ENCODE measurements at regions not wholly inside any gene's neighbourhood (a gene's known extent, or its start where the extent isn't known, plus 50 kb on each side); places are given as distances from the start of the nearest gene placed in this dataset.
"Not testable (repeated sequence)": the region's sequence is repeated elsewhere in the genome, so short reads cannot be mapped to it uniquely, and the experiment has no call there.

DNA sequence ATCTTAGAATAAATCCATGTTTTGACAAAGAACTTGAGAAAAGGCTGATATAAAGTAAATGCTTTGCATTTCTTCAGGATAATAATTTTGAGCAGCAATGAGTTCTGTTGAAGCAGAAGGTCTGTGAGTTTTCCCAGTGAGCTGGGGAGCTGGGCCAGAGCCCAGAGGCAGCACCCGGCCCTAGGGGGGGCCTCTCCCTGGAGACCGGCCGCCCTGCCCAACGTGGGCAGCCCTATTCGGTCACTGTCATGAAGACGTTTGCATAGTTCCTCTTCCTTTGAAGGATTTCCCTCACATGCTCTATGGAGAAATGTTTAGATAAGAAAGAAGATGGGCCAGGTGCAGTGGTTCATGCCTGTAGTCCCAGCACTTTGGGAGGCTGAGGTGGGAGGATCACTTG, 404.8 kb downstream of the THBS2 start:
- DNase-seq (no peak), ATAC-seq (ENCODE audit: insufficient read depth, low read depth) (no peak)
- Histone ChIP-seq H3K79me2 (ENCODE audit: insufficient read depth, low read length) (no peaks in the 10 kb centered on the region), H3K27me3 (ENCODE audit: insufficient read depth, low read length, poor library complexity) (no peaks in the 10 kb centered on the region), H3K9ac (ENCODE audit: low read depth, low read length) (no peak overlapping the region), H3K4me3 (ENCODE audit: low read depth in 1 of 2, low read length in 2 of 2) (no peak overlapping the region), H3K4me2 (ENCODE audit: insufficient read depth, low read length) (no peak overlapping the region), H3K9me3 (ENCODE audit: insufficient read depth, low read length, severe bottlenecking) (no peaks in the 10 kb centered on the region), H2AFZ (ENCODE audit: low read depth, low read length) (no peak overlapping the region), H4K20me1 (ENCODE audit: insufficient read depth, low read length) (no peaks in the 10 kb centered on the region), H3K27ac (ENCODE audit: low read length) (no peak overlapping the region), H3K4me1 (ENCODE audit: insufficient read depth, low read length) (peaks cover 9% of the 10 kb centered on the region; the same call in 1 of the 2 replicates), H3K36me3 (ENCODE audit: insufficient read depth, low read length) (no peaks in the 10 kb centered on the region)
- TF ChIP-seq EZH2 (IDR thresholded peaks at IDR 0.05; ENCODE audit: borderline replicate concordance, low read depth, low read length, severe bottlenecking): no peak
- TF ChIP-seq, protein P1, sequence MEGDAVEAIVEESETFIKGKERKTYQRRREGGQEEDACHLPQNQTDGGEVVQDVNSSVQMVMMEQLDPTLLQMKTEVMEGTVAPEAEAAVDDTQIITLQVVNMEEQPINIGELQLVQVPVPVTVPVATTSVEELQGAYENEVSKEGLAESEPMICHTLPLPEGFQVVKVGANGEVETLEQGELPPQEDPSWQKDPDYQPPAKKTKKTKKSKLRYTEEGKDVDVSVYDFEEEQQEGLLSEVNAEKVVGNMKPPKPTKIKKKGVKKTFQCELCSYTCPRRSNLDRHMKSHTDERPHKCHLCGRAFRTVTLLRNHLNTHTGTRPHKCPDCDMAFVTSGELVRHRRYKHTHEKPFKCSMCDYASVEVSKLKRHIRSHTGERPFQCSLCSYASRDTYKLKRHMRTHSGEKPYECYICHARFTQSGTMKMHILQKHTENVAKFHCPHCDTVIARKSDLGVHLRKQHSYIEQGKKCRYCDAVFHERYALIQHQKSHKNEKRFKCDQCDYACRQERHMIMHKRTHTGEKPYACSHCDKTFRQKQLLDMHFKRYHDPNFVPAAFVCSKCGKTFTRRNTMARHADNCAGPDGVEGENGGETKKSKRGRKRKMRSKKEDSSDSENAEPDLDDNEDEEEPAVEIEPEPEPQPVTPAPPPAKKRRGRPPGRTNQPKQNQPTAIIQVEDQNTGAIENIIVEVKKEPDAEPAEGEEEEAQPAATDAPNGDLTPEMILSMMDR (IDR thresholded peaks at IDR 0.05; ENCODE audit: borderline replicate concordance, extremely low read depth, low read length, poor library complexity, severe bottlenecking): no peak

DNA sequence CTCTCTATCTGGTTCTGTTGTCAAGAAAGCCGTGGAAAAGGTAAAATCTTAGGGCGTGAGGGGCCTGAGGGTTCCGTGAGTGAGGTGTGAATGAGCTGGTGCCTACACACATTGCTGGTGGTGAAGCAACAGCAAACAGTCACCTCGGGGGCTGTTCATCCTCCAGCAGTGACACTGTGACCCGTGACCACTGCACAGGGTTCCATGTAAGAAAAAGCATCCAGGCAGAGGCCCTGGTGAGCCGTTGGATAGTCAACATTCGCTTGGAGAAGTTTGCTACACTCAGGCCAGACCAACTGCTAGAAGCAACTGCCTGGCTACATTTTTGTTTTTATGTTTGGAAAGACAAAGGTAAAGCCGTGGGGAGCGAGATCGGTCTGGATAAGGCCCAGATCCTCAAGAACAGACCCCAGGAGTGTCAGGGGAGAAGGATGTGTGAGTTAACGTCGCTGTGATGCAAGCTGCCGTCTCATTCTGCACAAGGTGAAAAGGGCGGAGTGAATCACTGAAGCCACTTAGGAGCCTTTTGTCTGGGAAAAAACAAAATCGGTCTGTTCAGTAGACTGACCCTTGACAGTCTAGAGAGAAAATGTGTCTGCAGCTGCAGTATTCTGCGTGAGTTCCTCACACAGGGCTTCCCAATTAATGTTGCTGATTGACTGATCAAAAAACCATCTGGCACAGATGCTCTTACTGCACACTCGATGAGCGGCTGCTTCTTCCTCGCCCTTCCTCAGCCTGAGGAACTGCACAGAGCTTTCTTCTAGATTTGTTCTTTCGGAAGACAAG, 404.0 kb downstream of the SMOC2 start:
- no peaks in the 10 kb centered on the region for H4K20me1 ChIP-seq (ENCODE audit: insufficient read depth, low read length)
- H3K79me2 ChIP-seq (ENCODE audit: insufficient read depth, low read length): no peaks in the 10 kb centered on the region
- no peaks in the 10 kb centered on the region for H3K27me3 ChIP-seq (ENCODE audit: insufficient read depth, low read length, poor library complexity)
- TF ChIP-seq EZH2 (IDR thresholded peaks at IDR 0.05; ENCODE audit: borderline replicate concordance, low read depth, low read length, severe bottlenecking): no peak
- TF ChIP-seq, protein P1 (IDR thresholded peaks at IDR 0.05; ENCODE audit: borderline replicate concordance, extremely low read depth, low read length, poor library complexity, severe bottlenecking): no peak
- no peak overlapping the region for H3K4me3 ChIP-seq (ENCODE audit: low read depth in 1 of 2, low read length in 2 of 2)
- no peak overlapping the region for H3K4me2 ChIP-seq (ENCODE audit: insufficient read depth, low read length)
- H3K27ac ChIP-seq (ENCODE audit: low read length): no peak overlapping the region
- H2AFZ ChIP-seq (ENCODE audit: low read depth, low read length): no peak overlapping the region
- peaks cover 11% of the 10 kb centered on the region for H3K9me3 ChIP-seq (ENCODE audit: insufficient read depth, low read length, severe bottlenecking)
- ATAC-seq (ENCODE audit: insufficient read depth, low read depth) (no peak), DNase-seq (no peak)
- H3K9ac ChIP-seq (ENCODE audit: low read depth, low read length): no peak overlapping the region
- H3K36me3 ChIP-seq (ENCODE audit: insufficient read depth, low read length): no peaks in the 10 kb centered on the region
- no peaks in the 10 kb centered on the region for H3K4me1 ChIP-seq (ENCODE audit: insufficient read depth, low read length)

DNA sequence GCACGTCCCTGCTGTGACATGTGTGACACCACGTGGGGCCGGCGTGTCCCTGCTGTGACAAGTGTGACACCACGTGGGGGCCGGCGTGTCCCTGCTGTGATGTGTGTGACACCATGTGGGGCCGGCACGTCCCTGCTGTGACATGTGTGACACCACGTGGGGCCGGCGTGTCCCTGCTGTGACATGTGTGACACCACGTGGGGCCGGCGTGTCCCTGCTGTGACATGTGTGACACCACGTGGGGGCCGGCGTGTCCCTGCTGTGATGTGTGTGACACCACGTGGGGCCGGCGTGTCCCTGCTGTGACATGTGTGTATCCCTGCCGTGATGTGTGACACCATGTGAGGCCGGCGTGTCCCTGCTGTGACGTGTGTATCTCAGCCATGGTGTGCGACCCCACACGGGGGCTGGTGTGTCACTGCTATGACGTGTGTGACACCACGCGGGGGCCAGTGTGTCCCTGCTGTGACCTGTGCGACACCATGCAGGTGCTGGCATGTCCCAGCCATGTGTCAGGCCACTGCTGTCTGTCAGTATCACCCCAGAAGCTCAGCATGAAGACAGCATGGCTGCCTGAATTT, 401.7 kb downstream of the SMOC2 start:
- not testable (repeated sequence) for H3K36me3 ChIP-seq (ENCODE audit: insufficient read depth, low read length); H3K4me2 ChIP-seq (ENCODE audit: insufficient read depth, low read length); H4K20me1 ChIP-seq (ENCODE audit: insufficient read depth, low read length); H2AFZ ChIP-seq (ENCODE audit: low read depth, low read length); H3K4me3 ChIP-seq (ENCODE audit: low read depth in 1 of 2, low read length in 2 of 2); DNase-seq; H3K79me2 ChIP-seq (ENCODE audit: insufficient read depth, low read length); H3K9ac ChIP-seq (ENCODE audit: low read depth, low read length); H3K27ac ChIP-seq (ENCODE audit: low read length); H3K27me3 ChIP-seq (ENCODE audit: insufficient read depth, low read length, poor library complexity); ATAC-seq (ENCODE audit: insufficient read depth, low read depth); H3K4me1 ChIP-seq (ENCODE audit: insufficient read depth, low read length)
- H3K9me3 ChIP-seq (ENCODE audit: insufficient read depth, low read length, severe bottlenecking): peaks cover 11% of the 10 kb centered on the region

DNA sequence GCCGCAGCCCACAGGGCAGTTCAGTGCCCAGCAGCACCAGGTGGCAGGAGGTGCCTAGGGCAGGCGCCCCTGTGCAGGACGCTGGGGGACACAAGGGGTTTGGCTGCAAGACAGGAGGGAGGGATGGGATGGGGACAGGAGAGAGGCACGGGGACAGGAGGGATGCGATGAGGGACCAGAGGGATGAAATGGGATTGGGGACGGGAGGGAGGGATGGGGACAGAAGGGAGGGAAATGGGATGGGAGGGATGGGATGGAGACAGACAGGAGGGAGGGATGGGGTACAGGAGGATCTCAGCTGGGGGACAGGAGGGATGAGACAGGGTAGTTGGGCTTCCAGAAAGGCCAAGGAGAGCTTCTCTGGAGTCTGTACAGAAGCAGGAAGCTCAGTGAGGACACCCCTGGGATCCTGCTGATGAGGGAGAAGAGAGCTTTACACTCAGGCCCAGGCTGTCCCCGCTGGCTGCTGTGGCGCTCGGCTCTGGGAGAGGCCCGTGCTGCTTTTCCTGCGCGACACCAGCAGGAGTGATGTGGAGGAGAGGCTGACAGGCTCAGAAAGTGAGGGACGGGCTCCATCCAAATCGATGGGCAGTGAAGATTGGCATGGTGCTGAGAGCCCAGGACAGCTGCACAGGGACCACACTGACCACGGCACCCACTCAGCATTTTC, 400.8 kb downstream of the SMOC2 start:
- Histone ChIP-seq H3K27ac (ENCODE audit: low read length) (no peak overlapping the region), H3K9ac (ENCODE audit: low read depth, low read length) (no peak overlapping the region), H3K27me3 (ENCODE audit: insufficient read depth, low read length, poor library complexity) (no peaks in the 10 kb centered on the region), H2AFZ (ENCODE audit: low read depth, low read length) (no peak overlapping the region), H3K36me3 (ENCODE audit: insufficient read depth, low read length) (no peaks in the 10 kb centered on the region), H3K79me2 (ENCODE audit: insufficient read depth, low read length) (no peaks in the 10 kb centered on the region), H4K20me1 (ENCODE audit: insufficient read depth, low read length) (no peaks in the 10 kb centered on the region), H3K4me3 (ENCODE audit: low read depth in 1 of 2, low read length in 2 of 2) (no peak overlapping the region), H3K4me2 (ENCODE audit: insufficient read depth, low read length) (no peak overlapping the region), H3K4me1 (ENCODE audit: insufficient read depth, low read length) (no peaks in the 10 kb centered on the region), H3K9me3 (ENCODE audit: insufficient read depth, low read length, severe bottlenecking) (peaks cover 11% of the 10 kb centered on the region)
- DNase-seq (no peak), ATAC-seq (ENCODE audit: insufficient read depth, low read depth) (no peak)
- no peak for TF ChIP-seq EZH2 (IDR thresholded peaks at IDR 0.05; ENCODE audit: borderline replicate concordance, low read depth, low read length, severe bottlenecking)
- TF ChIP-seq, protein P1 (IDR thresholded peaks at IDR 0.05; ENCODE audit: borderline replicate concordance, extremely low read depth, low read length, poor library complexity, severe bottlenecking): no peak

DNA sequence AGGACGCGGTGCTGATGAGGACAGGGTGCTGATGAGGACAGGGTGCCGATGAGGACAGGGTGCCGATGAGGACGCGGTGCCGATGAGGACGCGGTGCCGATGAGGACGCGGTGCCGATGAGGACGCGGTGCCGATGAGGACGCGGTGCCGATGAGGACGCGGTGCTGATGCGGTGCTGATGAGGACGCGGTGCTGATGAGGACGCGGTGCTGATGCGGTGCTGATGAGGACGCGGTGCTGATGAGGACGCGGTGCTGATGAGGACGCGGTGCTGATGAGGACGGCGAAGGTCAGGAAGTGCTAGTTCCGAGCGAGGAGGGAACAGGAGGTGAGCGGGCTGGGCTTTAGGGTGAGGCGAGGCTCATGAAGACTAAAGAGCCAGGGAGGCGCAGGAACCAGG, 399.9 kb downstream of the SMOC2 start:
- H3K4me1 ChIP-seq (ENCODE audit: insufficient read depth, low read length); H3K4me3 ChIP-seq (ENCODE audit: low read depth in 1 of 2, low read length in 2 of 2); H3K27me3 ChIP-seq (ENCODE audit: insufficient read depth, low read length, poor library complexity); H3K9ac ChIP-seq (ENCODE audit: low read depth, low read length); H2AFZ ChIP-seq (ENCODE audit: low read depth, low read length); H3K36me3 ChIP-seq (ENCODE audit: insufficient read depth, low read length); DNase-seq; H3K4me2 ChIP-seq (ENCODE audit: insufficient read depth, low read length); H4K20me1 ChIP-seq (ENCODE audit: insufficient read depth, low read length); H3K27ac ChIP-seq (ENCODE audit: low read length); H3K79me2 ChIP-seq (ENCODE audit: insufficient read depth, low read length); ATAC-seq (ENCODE audit: insufficient read depth, low read depth): not testable (repeated sequence)
- H3K9me3 ChIP-seq (ENCODE audit: insufficient read depth, low read length, severe bottlenecking): peaks cover 11% of the 10 kb centered on the region
